ENCODE measurements at regions not wholly inside any gene's neighbourhood (a gene's known extent, or its start where the extent isn't known, plus 50 kb on each side); places are given as distances from the start of the nearest gene placed in this dataset.

DNA sequence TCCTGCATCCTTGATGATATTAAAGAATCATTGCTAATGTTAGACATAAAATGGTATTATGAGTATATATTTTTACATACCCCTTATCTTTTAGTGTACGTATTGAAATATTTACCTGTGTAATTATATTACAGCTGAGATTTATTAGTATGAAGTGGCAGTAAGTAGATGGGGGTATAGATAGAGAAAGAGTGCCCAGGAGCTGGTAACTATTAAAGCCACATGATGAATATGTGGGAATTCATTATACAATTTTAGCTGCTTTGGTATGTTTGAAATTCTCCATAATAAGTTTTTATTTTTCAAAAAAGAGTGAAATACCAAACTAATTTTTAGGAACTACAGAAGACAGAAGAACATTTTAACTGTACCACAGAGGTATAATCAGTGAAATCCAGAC lies 339.0 kb downstream of the PLPP3 start:
- no peak for DNase-seq
- Histone ChIP-seq H3K4me1 (ENCODE audit: control insufficient read depth, insufficient read depth, low read length, poor library complexity, severe bottlenecking) (no peaks in the 10 kb centered on the region), H3K36me3 (ENCODE audit: control insufficient read depth, insufficient read depth, low read length) (no peaks in the 10 kb centered on the region), H3K4me3 (ENCODE audit: insufficient read depth, low read depth, low read length, poor library complexity, severe bottlenecking) (no peak overlapping the region), H3K27ac (ENCODE audit: insufficient read depth, low read length, poor library complexity, severe bottlenecking) (no peak overlapping the region), H3K27me3 (replicated peaks; ENCODE audit: control insufficient read depth, insufficient read depth, low read length, poor library complexity, severe bottlenecking) (no peaks in the 10 kb centered on the region), H3K9me3 (ENCODE audit: control insufficient read depth, low read length) (no peaks in the 10 kb centered on the region)

GRCh38 chr1:56237491-56238064 lies 341.8 kb downstream of the PLPP3 start:
- H3K4me3 ChIP-seq (ENCODE audit: insufficient read depth, low read depth, low read length, poor library complexity, severe bottlenecking) = no peak overlapping the region
- H3K9me3 ChIP-seq (ENCODE audit: control insufficient read depth, low read length) = no peaks in the 10 kb centered on the region
- no peaks in the 10 kb centered on the region for H3K36me3 ChIP-seq (ENCODE audit: control insufficient read depth, insufficient read depth, low read length)
- no peak overlapping the region for H3K27ac ChIP-seq (ENCODE audit: insufficient read depth, low read length, poor library complexity, severe bottlenecking)
- H3K27me3 ChIP-seq (replicated peaks; ENCODE audit: control insufficient read depth, insufficient read depth, low read length, poor library complexity, severe bottlenecking) = no peaks in the 10 kb centered on the region
- no peak for DNase-seq
- no peaks in the 10 kb centered on the region for H3K4me1 ChIP-seq (ENCODE audit: control insufficient read depth, insufficient read depth, low read length, poor library complexity, severe bottlenecking)

- H3K4me3 ChIP-seq (ENCODE audit: insufficient read depth, low read depth, low read length, poor library complexity, severe bottlenecking) = no peak overlapping the region
- no peaks in the 10 kb centered on the region for H3K4me1 ChIP-seq (ENCODE audit: control insufficient read depth, insufficient read depth, low read length, poor library complexity, severe bottlenecking)
- H3K27me3 ChIP-seq (replicated peaks; ENCODE audit: control insufficient read depth, insufficient read depth, low read length, poor library complexity, severe bottlenecking) = no peaks in the 10 kb centered on the region
- no peak for DNase-seq
- no peaks in the 10 kb centered on the region for H3K36me3 ChIP-seq (ENCODE audit: control insufficient read depth, insufficient read depth, low read length)
- H3K27ac ChIP-seq (ENCODE audit: insufficient read depth, low read length, poor library complexity, severe bottlenecking) = no peak overlapping the region
- H3K9me3 ChIP-seq (ENCODE audit: control insufficient read depth, low read length) = no peaks in the 10 kb centered on the region
Observed at GRCh38 chr1:56236688-56237087, 342.7 kb downstream of the PLPP3 start.

- DNase-seq = no peak
- Histone ChIP-seq H3K9me3 (ENCODE audit: control insufficient read depth, low read length) (no peaks in the 10 kb centered on the region), H3K4me3 (ENCODE audit: insufficient read depth, low read depth, low read length, poor library complexity, severe bottlenecking) (no peak overlapping the region), H3K4me1 (ENCODE audit: control insufficient read depth, insufficient read depth, low read length, poor library complexity, severe bottlenecking) (no peaks in the 10 kb centered on the region), H3K27me3 (replicated peaks; ENCODE audit: control insufficient read depth, insufficient read depth, low read length, poor library complexity, severe bottlenecking) (no peaks in the 10 kb centered on the region), H3K36me3 (ENCODE audit: control insufficient read depth, insufficient read depth, low read length) (no peaks in the 10 kb centered on the region), H3K27ac (ENCODE audit: insufficient read depth, low read length, poor library complexity, severe bottlenecking) (no peak overlapping the region)
Observed at GRCh38 chr1:56235909-56236510, 343.4 kb downstream of the PLPP3 start.

GRCh38 chr1:56229186-56229585 lies 350.2 kb downstream of the PLPP3 start:
- no peak for DNase-seq
- Histone ChIP-seq H3K36me3 (ENCODE audit: control insufficient read depth, insufficient read depth, low read length) (no peaks in the 10 kb centered on the region), H3K4me3 (ENCODE audit: insufficient read depth, low read depth, low read length, poor library complexity, severe bottlenecking) (no peak overlapping the region), H3K9me3 (ENCODE audit: control insufficient read depth, low read length) (no peaks in the 10 kb centered on the region), H3K4me1 (ENCODE audit: control insufficient read depth, insufficient read depth, low read length, poor library complexity, severe bottlenecking) (no peaks in the 10 kb centered on the region), H3K27me3 (replicated peaks; ENCODE audit: control insufficient read depth, insufficient read depth, low read length, poor library complexity, severe bottlenecking) (no peaks in the 10 kb centered on the region), H3K27ac (ENCODE audit: insufficient read depth, low read length, poor library complexity, severe bottlenecking) (no peak overlapping the region)

DNA sequence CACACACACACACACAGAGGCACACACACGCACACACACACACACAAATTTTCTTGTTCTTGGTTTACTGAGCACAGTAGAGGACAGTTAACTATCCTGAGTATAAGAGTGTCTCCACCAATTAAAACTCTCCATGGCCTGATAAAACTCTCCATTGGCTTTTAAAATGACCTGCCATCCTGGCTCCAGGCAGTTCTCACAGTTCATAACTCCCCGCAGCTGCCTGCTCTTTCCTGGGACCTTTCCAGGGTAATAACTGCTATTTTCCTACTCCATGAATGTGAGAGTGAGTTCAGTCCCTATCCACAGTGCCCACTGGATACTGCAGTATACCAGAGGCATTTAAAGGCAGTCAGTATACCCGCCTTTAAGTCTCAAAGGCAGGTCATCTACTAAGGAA lies 351.5 kb downstream of the PLPP3 start:
- no peak overlapping the region for H3K27ac ChIP-seq (ENCODE audit: insufficient read depth, low read length, poor library complexity, severe bottlenecking)
- no peaks in the 10 kb centered on the region for H3K4me1 ChIP-seq (ENCODE audit: control insufficient read depth, insufficient read depth, low read length, poor library complexity, severe bottlenecking)
- no peaks in the 10 kb centered on the region for H3K27me3 ChIP-seq (replicated peaks; ENCODE audit: control insufficient read depth, insufficient read depth, low read length, poor library complexity, severe bottlenecking)
- H3K4me3 ChIP-seq (ENCODE audit: insufficient read depth, low read depth, low read length, poor library complexity, severe bottlenecking) = no peak overlapping the region
- no peaks in the 10 kb centered on the region for H3K36me3 ChIP-seq (ENCODE audit: control insufficient read depth, insufficient read depth, low read length)
- H3K9me3 ChIP-seq (ENCODE audit: control insufficient read depth, low read length) = no peaks in the 10 kb centered on the region
- no peak for DNase-seq

- H3K27ac ChIP-seq (ENCODE audit: insufficient read depth, low read length, poor library complexity, severe bottlenecking) = no peak overlapping the region
- no peak for DNase-seq
- H3K4me3 ChIP-seq (ENCODE audit: insufficient read depth, low read depth, low read length, poor library complexity, severe bottlenecking) = no peak overlapping the region
- H3K9me3 ChIP-seq (ENCODE audit: control insufficient read depth, low read length) = no peaks in the 10 kb centered on the region
- H3K27me3 ChIP-seq (replicated peaks; ENCODE audit: control insufficient read depth, insufficient read depth, low read length, poor library complexity, severe bottlenecking) = no peaks in the 10 kb centered on the region
- H3K36me3 ChIP-seq (ENCODE audit: control insufficient read depth, insufficient read depth, low read length) = no peaks in the 10 kb centered on the region
- H3K4me1 ChIP-seq (ENCODE audit: control insufficient read depth, insufficient read depth, low read length, poor library complexity, severe bottlenecking) = no peaks in the 10 kb centered on the region
Observed at GRCh38 chr1:56227401-56227800, 352.0 kb downstream of the PLPP3 start.

- no peaks in the 10 kb centered on the region for H3K4me1 ChIP-seq (ENCODE audit: control insufficient read depth, insufficient read depth, low read length, poor library complexity, severe bottlenecking)
- no peaks in the 10 kb centered on the region for H3K9me3 ChIP-seq (ENCODE audit: control insufficient read depth, low read length)
- H3K36me3 ChIP-seq (ENCODE audit: control insufficient read depth, insufficient read depth, low read length) = no peaks in the 10 kb centered on the region
- no peaks in the 10 kb centered on the region for H3K27me3 ChIP-seq (replicated peaks; ENCODE audit: control insufficient read depth, insufficient read depth, low read length, poor library complexity, severe bottlenecking)
- DNase-seq = no peak
- H3K4me3 ChIP-seq (ENCODE audit: insufficient read depth, low read depth, low read length, poor library complexity, severe bottlenecking) = no peak overlapping the region
- no peak overlapping the region for H3K27ac ChIP-seq (ENCODE audit: insufficient read depth, low read length, poor library complexity, severe bottlenecking)
Observed at GRCh38 chr1:56225964-56226815, 353.2 kb downstream of the PLPP3 start.

DNA sequence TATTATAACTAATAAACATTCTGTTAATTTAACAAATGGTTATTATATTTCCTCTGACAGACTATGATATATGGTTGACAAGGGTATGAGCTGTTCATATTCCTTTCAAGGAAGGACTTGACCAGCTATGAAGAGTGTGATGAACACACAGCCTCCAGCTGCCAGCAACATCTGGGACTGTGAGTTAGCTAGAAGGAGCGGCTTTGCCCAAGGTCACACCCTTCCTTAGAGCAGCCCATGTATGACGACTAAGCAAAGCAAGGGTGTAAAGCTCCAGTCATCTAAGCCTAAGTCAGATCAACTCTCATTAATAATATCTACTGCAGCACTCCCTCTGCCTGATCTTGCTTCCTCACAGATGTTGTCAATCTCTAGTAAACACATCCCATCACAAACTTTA lies 355.4 kb downstream of the PLPP3 start:
- H3K4me1 ChIP-seq (ENCODE audit: control insufficient read depth, insufficient read depth, low read length, poor library complexity, severe bottlenecking) = no peaks in the 10 kb centered on the region
- H3K9me3 ChIP-seq (ENCODE audit: control insufficient read depth, low read length) = no peaks in the 10 kb centered on the region
- no peak overlapping the region for H3K27ac ChIP-seq (ENCODE audit: insufficient read depth, low read length, poor library complexity, severe bottlenecking)
- no peaks in the 10 kb centered on the region for H3K36me3 ChIP-seq (ENCODE audit: control insufficient read depth, insufficient read depth, low read length)
- H3K4me3 ChIP-seq (ENCODE audit: insufficient read depth, low read depth, low read length, poor library complexity, severe bottlenecking) = no peak overlapping the region
- no peaks in the 10 kb centered on the region for H3K27me3 ChIP-seq (replicated peaks; ENCODE audit: control insufficient read depth, insufficient read depth, low read length, poor library complexity, severe bottlenecking)
- no peak for DNase-seq

DNA sequence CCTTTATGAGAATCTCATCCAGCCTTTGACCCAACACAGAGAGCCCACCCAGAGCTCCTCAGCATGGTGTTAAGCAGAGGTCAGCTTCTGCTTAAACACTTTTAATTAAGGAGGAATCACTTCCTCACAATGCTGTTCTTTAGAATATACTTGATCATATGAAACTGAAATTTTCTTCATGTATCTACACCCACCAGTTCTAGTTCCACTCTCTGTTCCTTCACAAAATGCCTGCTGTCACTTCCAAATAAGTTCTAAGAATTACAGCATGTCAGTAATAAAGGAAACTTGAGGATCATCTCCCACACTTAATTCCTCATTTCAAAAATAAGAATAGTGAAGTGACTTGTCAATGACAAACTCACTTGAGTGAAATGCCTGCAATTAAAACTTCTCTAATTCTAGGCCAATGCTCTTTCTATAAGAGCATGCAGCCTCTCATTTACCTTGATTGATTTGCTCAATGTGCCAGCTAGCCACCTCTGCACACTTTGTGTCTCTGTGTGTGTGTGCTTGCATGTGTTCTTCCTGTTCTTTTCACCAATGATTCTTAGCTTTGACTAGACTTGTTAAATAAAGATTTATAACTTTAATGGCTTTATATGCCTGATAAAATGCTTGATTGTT lies 356.3 kb downstream of the PLPP3 start:
- H3K9me3 ChIP-seq (ENCODE audit: control insufficient read depth, low read length) = no peaks in the 10 kb centered on the region
- H3K4me3 ChIP-seq (ENCODE audit: insufficient read depth, low read depth, low read length, poor library complexity, severe bottlenecking) = no peak overlapping the region
- H3K4me1 ChIP-seq (ENCODE audit: control insufficient read depth, insufficient read depth, low read length, poor library complexity, severe bottlenecking) = no peaks in the 10 kb centered on the region
- H3K36me3 ChIP-seq (ENCODE audit: control insufficient read depth, insufficient read depth, low read length) = no peaks in the 10 kb centered on the region
- no peak overlapping the region for H3K27ac ChIP-seq (ENCODE audit: insufficient read depth, low read length, poor library complexity, severe bottlenecking)
- no peaks in the 10 kb centered on the region for H3K27me3 ChIP-seq (replicated peaks; ENCODE audit: control insufficient read depth, insufficient read depth, low read length, poor library complexity, severe bottlenecking)
- DNase-seq = no peak
